ENCODE measurements at regions not wholly inside any gene's neighbourhood (a gene's known extent, or its start where the extent isn't known, plus 50 kb on each side); places are given as distances from the start of the nearest gene placed in this dataset.

DNA sequence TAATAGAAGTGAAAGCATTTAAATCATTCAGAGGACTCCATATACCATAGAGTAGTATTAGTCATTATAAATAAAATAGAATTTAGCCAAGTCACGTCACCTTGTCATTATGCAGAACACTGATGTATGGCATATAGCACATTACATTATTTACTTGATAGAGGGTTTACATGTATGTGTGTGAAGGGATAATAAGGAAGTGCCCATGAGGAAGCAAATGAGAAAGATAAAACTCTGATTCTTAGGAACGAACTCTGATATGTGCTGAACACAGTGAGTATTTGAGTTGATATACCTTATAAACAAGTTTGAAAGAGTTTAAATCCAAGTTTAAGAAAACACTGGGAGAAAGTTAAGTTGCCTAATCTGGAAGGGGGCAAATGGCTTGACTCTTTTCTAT lies 160.5 kb upstream of the NDST3 start:
- H3K9me3 Mint-ChIP-seq (ENCODE audit: unreplicated experiment): no peaks in the 10 kb centered on the region
- no peak overlapping the region for H3K4me3 ChIP-seq (ENCODE audit: low read depth, low read length)
- H3K27me3 ChIP-seq (replicated peaks; ENCODE audit: control insufficient read depth, insufficient read depth, low read length): no peaks in the 10 kb centered on the region
- ChIA-PET POLR2A (no interaction called here), CTCF (no interaction called here)
- no peaks in the 10 kb centered on the region for H3K4me1 ChIP-seq
- no peaks in the 10 kb centered on the region for H3K4me1 Mint-ChIP-seq (ENCODE audit: low read depth, unreplicated experiment)
- H3K36me3 Mint-ChIP-seq (ENCODE audit: insufficient read depth, unreplicated experiment): no peaks in the 10 kb centered on the region
- no peak for DNase-seq
- H3K4me3 Mint-ChIP-seq (ENCODE audit: unreplicated experiment): no peak overlapping the region
- H3K27me3 Mint-ChIP-seq (ENCODE audit: insufficient read depth, unreplicated experiment): no peaks in the 10 kb centered on the region
- TF ChIP-seq CTCF (IDR thresholded peaks at IDR 0.05; ENCODE audit: insufficient read depth in 1 of 2, low read depth in 1 of 2, low read length in 1 of 2, severe bottlenecking in 1 of 2, unreplicated experiment in 1 of 2): no peak
- H3K9me3 ChIP-seq: no peaks in the 10 kb centered on the region
- intact Hi-C loops (cut with micrococcal nuclease; ENCODE audit: unreplicated experiment): no loop called here
- H3K27ac Mint-ChIP-seq (ENCODE audit: unreplicated experiment): no peak overlapping the region
- H3K36me3 ChIP-seq (ENCODE audit: control insufficient read depth, insufficient read depth, low read length): no peaks in the 10 kb centered on the region
- BruUV-seq (replicated peaks): no TSS peak

DNA sequence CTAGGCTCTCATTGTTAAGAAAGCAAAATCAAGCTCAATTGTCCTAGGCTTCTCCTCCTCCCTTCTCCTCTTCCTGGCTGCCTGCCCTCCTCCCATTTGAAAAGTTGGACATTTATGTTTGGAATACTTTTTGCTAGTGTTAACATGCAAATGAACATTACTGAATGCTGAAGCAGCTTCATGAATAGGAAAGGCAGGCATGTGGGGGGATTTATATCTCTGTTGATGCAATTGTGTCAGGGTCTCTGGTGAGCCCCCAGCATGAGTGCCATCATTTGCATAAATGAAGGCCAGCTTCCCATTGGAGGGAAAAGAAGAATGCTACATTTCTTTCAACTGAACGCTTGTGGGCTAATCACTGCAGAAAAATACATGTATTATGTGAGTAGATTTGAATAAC lies 160.1 kb upstream of the NDST3 start:
- H3K4me3 ChIP-seq (ENCODE audit: low read depth, low read length): no peak overlapping the region
- H3K4me1 ChIP-seq: no peaks in the 10 kb centered on the region
- H3K27me3 ChIP-seq (replicated peaks; ENCODE audit: control insufficient read depth, insufficient read depth, low read length): no peaks in the 10 kb centered on the region
- Mint-ChIP-seq H3K4me1 (ENCODE audit: low read depth, unreplicated experiment) (no peaks in the 10 kb centered on the region), H3K36me3 (ENCODE audit: insufficient read depth, unreplicated experiment) (no peaks in the 10 kb centered on the region), H3K9me3 (ENCODE audit: unreplicated experiment) (no peaks in the 10 kb centered on the region), H3K4me3 (ENCODE audit: unreplicated experiment) (no peak overlapping the region), H3K27me3 (ENCODE audit: insufficient read depth, unreplicated experiment) (no peaks in the 10 kb centered on the region), H3K27ac (ENCODE audit: unreplicated experiment) (no peak overlapping the region)
- ChIA-PET POLR2A (no interaction called here), CTCF (no interaction called here)
- intact Hi-C loops (cut with micrococcal nuclease; ENCODE audit: unreplicated experiment): no loop called here
- H3K9me3 ChIP-seq: no peaks in the 10 kb centered on the region
- TF ChIP-seq CTCF (IDR thresholded peaks at IDR 0.05; ENCODE audit: insufficient read depth in 1 of 2, low read depth in 1 of 2, low read length in 1 of 2, severe bottlenecking in 1 of 2, unreplicated experiment in 1 of 2): no peak
- no peaks in the 10 kb centered on the region for H3K36me3 ChIP-seq (ENCODE audit: control insufficient read depth, insufficient read depth, low read length)
- no TSS peak for BruUV-seq (replicated peaks)
- no peak for DNase-seq

GRCh38 chr4:117889978-117890377 lies 144.3 kb upstream of the NDST3 start:
- H3K9me3 ChIP-seq: no peaks in the 10 kb centered on the region
- no TSS peak for BruUV-seq (replicated peaks)
- intact Hi-C loops (cut with micrococcal nuclease; ENCODE audit: unreplicated experiment): no loop called here
- no peaks in the 10 kb centered on the region for H3K4me1 Mint-ChIP-seq (ENCODE audit: low read depth, unreplicated experiment)
- CTCF ChIA-PET: no interaction called here
- H3K4me1 ChIP-seq: no peaks in the 10 kb centered on the region
- H3K27me3 Mint-ChIP-seq (ENCODE audit: insufficient read depth, unreplicated experiment): no peaks in the 10 kb centered on the region
- H3K9me3 Mint-ChIP-seq (ENCODE audit: unreplicated experiment): no peaks in the 10 kb centered on the region
- no peaks in the 10 kb centered on the region for H3K36me3 Mint-ChIP-seq (ENCODE audit: insufficient read depth, unreplicated experiment)
- POLR2A ChIA-PET: no interaction called here
- TF ChIP-seq CTCF (IDR thresholded peaks at IDR 0.05; ENCODE audit: insufficient read depth in 1 of 2, low read depth in 1 of 2, low read length in 1 of 2, severe bottlenecking in 1 of 2, unreplicated experiment in 1 of 2): no peak
- no peaks in the 10 kb centered on the region for H3K27me3 ChIP-seq (replicated peaks; ENCODE audit: control insufficient read depth, insufficient read depth, low read length)
- H3K4me3 Mint-ChIP-seq (ENCODE audit: unreplicated experiment): no peak overlapping the region
- no peak overlapping the region for H3K27ac Mint-ChIP-seq (ENCODE audit: unreplicated experiment)
- no peak for DNase-seq
- no peaks in the 10 kb centered on the region for H3K36me3 ChIP-seq (ENCODE audit: control insufficient read depth, insufficient read depth, low read length)
- H3K4me3 ChIP-seq (ENCODE audit: low read depth, low read length): no peak overlapping the region
